K562 (cell line): ENCODE measurements at regions not wholly inside any gene's neighbourhood (a gene's known extent, or its start where the extent isn't known, plus 50 kb on each side); places are given as distances from the start of the nearest gene placed in this dataset.

Experiments
- ATAC-seq: fragments of 200-7000 bp; cut with Tn5 transposase; 3 replicates; pipeline ENCODE4 v1.9.1; 2020; ENCODE audit warnings: moderate library complexity
- BruUV-seq: library from RNA; stranded (reverse); fragments of 400-500 nt; replicated peaks from 2 replicates; lab custom pipeline; 2021; lab: Mats Ljungman, UMichigan
- CTCF ChIA-PET: fragments of 300-600 bp; formaldehyde crosslinking; extraction: SDS; loops from one replicate; lab custom pipeline; 2021; ENCODE audit warnings: low intra/inter-chr PET ratio; lab: Yijun Ruan, JAX
- POLR2A ChIA-PET: fragments of 300-600, 350-650 bp; sonication (Branson Sonifier 250); formaldehyde crosslinking; extraction: SDS; loops from one replicate; lab custom pipeline; 2021; ENCODE audit warnings: antibody characterized with exemption, inconsistent platforms; lab: Yijun Ruan, JAX
- DNase-seq, 4 experiments: peaks; one replicate each; pipeline versions ENCODE4 v3.0.0 to v3.0.0-alpha.2; 2011 to 2018; ENCODE audit warnings: low spot score in 3 of 4, mixed read lengths in 3 of 4; ENCODE audit errors: extremely low read depth in 1 of 4
- FAIRE-seq: peaks from 2 replicates; lab custom pipeline; 2011; peaks lifted over from hg19 to GRCh38; lab: Jason Lieb, UNC
- H2AFZ ChIP-seq: 2 replicates; pipeline ENCODE4 v1.6.0; 2011; ENCODE audit warnings: low read depth, low read length, control low read depth, inconsistent platforms
- H3K27ac ChIP-seq: fragments of 200-600 bp; 3 replicates; pipeline ENCODE4 v1.8.0; 2011; ENCODE audit warnings: low read depth, mild to moderate bottlenecking, control low read depth, inconsistent platforms, low read length, moderate library complexity, mixed read lengths; ENCODE audit errors: extremely low read depth
- H3K27me3 ChIP-seq, 2 experiments: fragments of 300-600 bp in 1 of 2; 2 replicates in 1 of 2; 3 replicates in 1 of 2; pipeline versions ENCODE4 v1.6.0 to v1.8.0; 2011; ENCODE audit warnings: inconsistent platforms in 2 of 2, low read length in 2 of 2, mild to moderate bottlenecking in 1 of 2, mixed read lengths in 1 of 2, moderate library complexity in 1 of 2; ENCODE audit not compliant: control insufficient read depth in 2 of 2, insufficient read depth in 2 of 2
- H3K36me3 ChIP-seq: fragments of 300-600 bp; 3 replicates; pipeline ENCODE4 v1.8.0; 2011; ENCODE audit warnings: mild to moderate bottlenecking, low read length, inconsistent platforms; ENCODE audit not compliant: control insufficient read depth, insufficient read depth
- H3K4me1 ChIP-seq, 2 experiments: fragments of 200-600 bp in 1 of 2; replicated peaks in 1 of 2; 2 replicates in 1 of 2; 3 replicates in 1 of 2; pipeline versions ENCODE4 v1.5.1 to v1.8.0; 2011; ENCODE audit warnings: inconsistent platforms in 2 of 2, low read length in 2 of 2, mild to moderate bottlenecking in 1 of 2, mixed read lengths in 1 of 2, moderate library complexity in 1 of 2; ENCODE audit not compliant: control insufficient read depth in 2 of 2, insufficient read depth in 2 of 2
- H3K4me2 ChIP-seq: 2 replicates; pipeline ENCODE4 v1.6.1; 2011; ENCODE audit warnings: low read length, control low read depth, inconsistent platforms, mixed read lengths; ENCODE audit not compliant: insufficient read depth
- H3K4me3 ChIP-seq: fragments of 200-600 bp; sonication (generic), shearing (Covaris generic); 2 replicates; pipeline ENCODE4 v1.5.1; 2016; ENCODE audit warnings: control low read depth, inconsistent platforms
- H3K79me2 ChIP-seq: fragments of 200-600 bp; 3 replicates; pipeline ENCODE4 v1.8.0; 2011; ENCODE audit warnings: low read length, inconsistent platforms; ENCODE audit not compliant: control insufficient read depth, insufficient read depth
- H3K9ac ChIP-seq, 2 experiments: 2 replicates each; pipeline versions ENCODE4 v1.6.0 to v1.6.1; 2011; ENCODE audit warnings: low read depth in 2 of 2, low read length in 2 of 2, control low read depth in 1 of 2, inconsistent platforms in 1 of 2, mild to moderate bottlenecking in 1 of 2, mixed read lengths in 1 of 2; ENCODE audit not compliant: insufficient read depth in 1 of 2
- H3K9me1 ChIP-seq: one replicate; pipeline ENCODE4 v1.6.0; 2011; ENCODE audit warnings: inconsistent platforms, mild to moderate bottlenecking, low read length, moderate library complexity; ENCODE audit not compliant: control insufficient read depth, insufficient read depth
- H3K9me3 ChIP-seq: replicated peaks from 2 replicates; pipeline ENCODE4 v1.5.1; 2011; ENCODE audit warnings: low read depth, low read length, inconsistent platforms; ENCODE audit not compliant: control insufficient read depth, insufficient read depth
- H4K20me1 ChIP-seq: replicated peaks from 2 replicates; pipeline ENCODE4 v1.6.1; 2011; ENCODE audit warnings: low read length, inconsistent platforms, mixed read lengths; ENCODE audit not compliant: control insufficient read depth, insufficient read depth
- GABPB2 ChIP-seq: fragments of 250-450 bp; sonication (Bioruptor Pico); conservative IDR thresholded peaks from 2 replicates; pipeline ENCODE4 v1.5.1; 2021; ENCODE audit warnings: mild to moderate bottlenecking
- IFI16 ChIP-seq: fragments of 250-450 bp; sonication (Bioruptor Pico); IDR thresholded peaks from 2 replicates; pipeline ENCODE4 v2.1.2; 2022; ENCODE audit warnings: mild to moderate bottlenecking, inconsistent platforms
- ZBTB1 ChIP-seq: sonication (generic); formaldehyde crosslinking; IDR thresholded peaks from 2 replicates; pipeline ENCODE4 v1.8.1; 2023; ENCODE audit warnings: missing genetic modification reagents, low read depth, mild to moderate bottlenecking, borderline replicate concordance
- ZNF77 ChIP-seq: fragments of 250-450 bp; sonication (Bioruptor Pico); IDR thresholded peaks from 2 replicates; pipeline ENCODE4 v1.5.0; 2020
- WGBS: fragments of 100-300 bp; shearing (Covaris generic); methylation state at CpG from one replicate; pipeline ENCODE4 v1.1.6; 2016; ENCODE audit warnings: low coverage, mixed read lengths; ENCODE audit not compliant: insufficient coverage; ENCODE audit errors: missing lambda C conversion rate; 5-methylcytosine and 5-hydroxymethylcytosine counted together
- in situ Hi-C: fragments of 300-500 bp; cut with MboI; formaldehyde crosslinking; loops from 4 replicates; pipeline ENCODE4 v1.15.0; 2018; ENCODE audit warnings: inconsistent platforms, mixed read lengths
- intact Hi-C: fragments of 100-400 bp; cut with micrococcal nuclease; formaldehyde crosslinking; loops from 2 replicates; pipeline ENCODE4 v1.14.2; 2022
- TF ChIP-seq, protein P1 (sequence below), 2 experiments: fragments of 450-650 bp in 1 of 2; sonication (generic) in 1 of 2; formaldehyde crosslinking in 1 of 2; IDR thresholded peaks in 1 of 2; conservative IDR thresholded peaks in 1 of 2; 2 replicates each; pipeline versions ENCODE4 v1.6.1 to v1.8.1; 2016 to 2023; ENCODE audit warnings: mild to moderate bottlenecking in 2 of 2, moderate library complexity in 2 of 2, inconsistent platforms in 1 of 2, missing genetic modification reagents in 1 of 2
- TF ChIP-seq, protein P2 (sequence below): fragments of 250-450 bp; sonication (Bioruptor Pico); IDR thresholded peaks from 2 replicates; pipeline ENCODE4 v1.8.0; 2021; ENCODE audit warnings: moderate library complexity, mild to moderate bottlenecking, inconsistent platforms
- TF ChIP-seq, protein P3 (sequence below), 2 experiments: fragments of 450-650 bp; formaldehyde crosslinking in 1 of 2; IDR thresholded peaks; 2 replicates each; pipeline versions ENCODE4 v1.4.0 to v1.6.1; 2014 to 2020; ENCODE audit warnings: mild to moderate bottlenecking in 2 of 2, borderline replicate concordance in 1 of 2, low read depth in 1 of 2

DNA sequence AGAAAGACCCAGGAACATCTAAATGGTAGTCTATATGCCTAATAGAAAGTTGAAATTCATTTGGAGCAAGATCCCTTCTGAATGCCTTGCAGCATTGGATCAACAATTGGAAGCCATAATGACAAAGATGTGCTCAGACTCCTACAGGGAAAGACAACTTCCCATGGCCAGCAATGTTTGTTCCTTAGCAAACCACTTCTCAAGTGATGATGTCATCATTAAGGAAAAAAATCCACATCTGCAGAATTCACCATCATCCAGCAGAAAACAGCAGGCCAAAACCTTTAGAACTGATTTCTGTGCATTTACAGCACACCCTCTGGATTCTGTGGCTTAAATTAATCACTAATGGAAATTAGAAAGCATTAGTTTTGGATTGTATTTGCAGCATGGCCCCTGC, 82.4 kb upstream of the ZIC3 start:
- Histone ChIP-seq H4K20me1 (no peaks in the 10 kb centered on the region), H3K9me1 (no peaks in the 10 kb centered on the region), H3K4me3 (no peak overlapping the region), H3K9me3 (no peaks in the 10 kb centered on the region), H3K9ac (no peak overlapping the region), H3K27me3 (no peaks in the 10 kb centered on the region), H3K36me3 (no peaks in the 10 kb centered on the region), H3K4me1 (no peaks in the 10 kb centered on the region), H3K79me2 (no peaks in the 10 kb centered on the region), H2AFZ (no peak overlapping the region), H3K27ac (no peak overlapping the region), H3K4me2 (no peak overlapping the region)
- ATAC-seq = no peak
- no peak for DNase-seq
- in situ Hi-C loops = no loop called here
- BruUV-seq = no TSS peak
- ChIA-PET POLR2A (no interaction called here), CTCF (no interaction called here)
- intact Hi-C loops = no loop called here
- TF ChIP-seq, protein P1, sequence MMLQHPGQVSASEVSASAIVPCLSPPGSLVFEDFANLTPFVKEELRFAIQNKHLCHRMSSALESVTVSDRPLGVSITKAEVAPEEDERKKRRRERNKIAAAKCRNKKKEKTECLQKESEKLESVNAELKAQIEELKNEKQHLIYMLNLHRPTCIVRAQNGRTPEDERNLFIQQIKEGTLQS (IDR thresholded peaks at IDR 0.05) = peak; percentile 46; the same call in 1 of the 2 replicates
- TF ChIP-seq, protein P1 (CRISPR knock-in tag; conservative IDR thresholded peaks at IDR 0.05) = no peak
- TF ChIP-seq GABPB2 (CRISPR knock-in tag) (no peak), ZNF77 (no peak), ZBTB1 (CRISPR knock-in tag) (no peak)
- FAIRE-seq = no peak

DNA sequence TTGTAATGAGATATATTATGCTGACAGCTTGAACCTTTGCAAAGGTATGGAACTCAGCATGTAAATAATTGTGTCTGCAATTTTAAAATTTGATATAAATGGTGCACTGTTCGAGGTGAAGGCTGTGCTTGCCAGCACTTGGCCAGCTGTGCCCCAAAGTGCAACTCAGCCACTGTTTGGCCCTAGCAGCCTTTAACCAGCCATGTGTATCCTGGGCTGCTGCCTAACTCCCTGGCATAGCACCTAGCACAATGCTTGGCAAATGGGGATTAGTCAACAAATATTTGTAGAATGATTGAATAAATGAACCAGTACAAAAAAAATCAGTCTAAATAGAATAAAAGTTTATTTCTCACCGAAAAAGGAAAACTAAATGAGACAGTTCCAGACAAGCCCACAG, 83.8 kb upstream of the ZIC3 start:
- POLR2A ChIA-PET = no interaction called here
- ATAC-seq = no peak
- Histone ChIP-seq H2AFZ (no peak overlapping the region), H3K27ac (no peak overlapping the region), H3K36me3 (no peaks in the 10 kb centered on the region), H3K4me1 (no peaks in the 10 kb centered on the region), H3K4me2 (no peak overlapping the region), H3K9me3 (no peaks in the 10 kb centered on the region), H3K27me3 (no peaks in the 10 kb centered on the region), H3K4me3 (no peak overlapping the region), H4K20me1 (no peaks in the 10 kb centered on the region), H3K9me1 (no peaks in the 10 kb centered on the region), H3K9ac (no peak overlapping the region), H3K79me2 (no peaks in the 10 kb centered on the region)
- in situ Hi-C loops (no loop called here), intact Hi-C loops (no loop called here)
- no TSS peak for BruUV-seq
- no peak for DNase-seq
- WGBS = 0% methylated on average over 2 of the region's 2 CpGs
- FAIRE-seq = no peak
- CTCF ChIA-PET = no interaction called here
- TF ChIP-seq IFI16 (CRISPR knock-in tag) = no peak
- TF ChIP-seq, protein P2, sequence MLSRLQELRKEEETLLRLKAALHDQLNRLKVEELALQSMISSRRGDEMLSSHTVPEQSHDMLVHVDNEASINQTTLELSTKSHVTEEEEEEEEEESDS (CRISPR knock-in tag) = no peak
- TF ChIP-seq, protein P3, sequence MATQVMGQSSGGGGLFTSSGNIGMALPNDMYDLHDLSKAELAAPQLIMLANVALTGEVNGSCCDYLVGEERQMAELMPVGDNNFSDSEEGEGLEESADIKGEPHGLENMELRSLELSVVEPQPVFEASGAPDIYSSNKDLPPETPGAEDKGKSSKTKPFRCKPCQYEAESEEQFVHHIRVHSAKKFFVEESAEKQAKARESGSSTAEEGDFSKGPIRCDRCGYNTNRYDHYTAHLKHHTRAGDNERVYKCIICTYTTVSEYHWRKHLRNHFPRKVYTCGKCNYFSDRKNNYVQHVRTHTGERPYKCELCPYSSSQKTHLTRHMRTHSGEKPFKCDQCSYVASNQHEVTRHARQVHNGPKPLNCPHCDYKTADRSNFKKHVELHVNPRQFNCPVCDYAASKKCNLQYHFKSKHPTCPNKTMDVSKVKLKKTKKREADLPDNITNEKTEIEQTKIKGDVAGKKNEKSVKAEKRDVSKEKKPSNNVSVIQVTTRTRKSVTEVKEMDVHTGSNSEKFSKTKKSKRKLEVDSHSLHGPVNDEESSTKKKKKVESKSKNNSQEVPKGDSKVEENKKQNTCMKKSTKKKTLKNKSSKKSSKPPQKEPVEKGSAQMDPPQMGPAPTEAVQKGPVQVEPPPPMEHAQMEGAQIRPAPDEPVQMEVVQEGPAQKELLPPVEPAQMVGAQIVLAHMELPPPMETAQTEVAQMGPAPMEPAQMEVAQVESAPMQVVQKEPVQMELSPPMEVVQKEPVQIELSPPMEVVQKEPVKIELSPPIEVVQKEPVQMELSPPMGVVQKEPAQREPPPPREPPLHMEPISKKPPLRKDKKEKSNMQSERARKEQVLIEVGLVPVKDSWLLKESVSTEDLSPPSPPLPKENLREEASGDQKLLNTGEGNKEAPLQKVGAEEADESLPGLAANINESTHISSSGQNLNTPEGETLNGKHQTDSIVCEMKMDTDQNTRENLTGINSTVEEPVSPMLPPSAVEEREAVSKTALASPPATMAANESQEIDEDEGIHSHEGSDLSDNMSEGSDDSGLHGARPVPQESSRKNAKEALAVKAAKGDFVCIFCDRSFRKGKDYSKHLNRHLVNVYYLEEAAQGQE (IDR thresholded peaks at IDR 0.05; ENCODE audit: borderline replicate concordance) = no peak
- TF ChIP-seq, protein P3 (CRISPR knock-in tag; IDR thresholded peaks at IDR 0.05; ENCODE audit: low read depth) = no peak
